Stimulated activated CD4-positive, alpha-beta T cell treated with anti-CD3 and anti-CD28 coated beads, Interleukin-4, amount 100 ng/mL, for 4 hours (primary cell): ENCODE measurements at regions not wholly inside any gene's neighbourhood (a gene's known extent, or its start where the extent isn't known, plus 50 kb on each side); places are given as distances from the start of the nearest gene placed in this dataset.

ENCODE experiments used
- DNase-seq, 2 experiments: peaks; one replicate each; pipeline ENCODE4 v3.0.0-alpha.2; 2020

GRCh38 chr2:133667968-133668367 lies 99.7 kb upstream of the NCKAP5 start:
- DNase-seq, result no peak

- no peak for DNase-seq
These were observed 100.3 kb upstream of the NCKAP5 start for GRCh38 chr2:133668547-133668946.

- no peak for DNase-seq
These were observed 105.1 kb upstream of the NCKAP5 start for GRCh38 chr2:133673305-133673905.

GRCh38 chr2:133674066-133674432 lies 105.8 kb upstream of the NCKAP5 start:
- DNase-seq, result no peak

GRCh38 chr2:133674433-133675331 lies 106.4 kb upstream of the NCKAP5 start:
- DNase-seq, result no peak

- DNase-seq, result no peak
These were observed 108.3 kb upstream of the NCKAP5 start for GRCh38 chr2:133676392-133677130.

- DNase-seq, result no peak
These were observed 112.2 kb upstream of the NCKAP5 start for GRCh38 chr2:133680343-133681049.

- DNase-seq, result no peak
These were observed 114.1 kb upstream of the NCKAP5 start for GRCh38 chr2:133682347-133682746.

GRCh38 chr2:133682906-133683305 lies 114.6 kb upstream of the NCKAP5 start:
- no peak for DNase-seq

- no peak for DNase-seq
These were observed 117.5 kb upstream of the NCKAP5 start for GRCh38 chr2:133685636-133686215.

GRCh38 chr2:133690780-133691179 lies 122.5 kb upstream of the NCKAP5 start:
- DNase-seq, result no peak

GRCh38 chr2:133691336-133691735 lies 123.1 kb upstream of the NCKAP5 start:
- no peak for DNase-seq

- no peak for DNase-seq
These were observed 137.0 kb upstream of the NCKAP5 start for GRCh38 chr2:133705287-133705686.

GRCh38 chr2:133710613-133711012 lies 142.3 kb upstream of the NCKAP5 start:
- no peak for DNase-seq

GRCh38 chr2:133711201-133711600 lies 142.9 kb upstream of the NCKAP5 start:
- DNase-seq, result no peak

- DNase-seq, result no peak
These were observed 143.5 kb upstream of the NCKAP5 start for GRCh38 chr2:133711806-133712205.

GRCh38 chr2:133712369-133712768 lies 144.1 kb upstream of the NCKAP5 start:
- no peak for DNase-seq

- DNase-seq, result no peak
These were observed 144.9 kb upstream of the NCKAP5 start for GRCh38 chr2:133713049-133713580.

GRCh38 chr2:133716166-133716565 lies 147.9 kb upstream of the NCKAP5 start:
- no peak for DNase-seq

GRCh38 chr2:133717497-133717896 lies 149.2 kb upstream of the NCKAP5 start:
- DNase-seq, result no peak

GRCh38 chr2:133718688-133719201 lies 150.5 kb upstream of the NCKAP5 start:
- DNase-seq, result no peak

GRCh38 chr2:133720429-133720828 lies 152.2 kb upstream of the NCKAP5 start:
- DNase-seq, result no peak
